Hippocampal formation (tissue), 2 donors: ENCODE measurements at regions not wholly inside any gene's neighbourhood (a gene's known extent, or its start where the extent isn't known, plus 50 kb on each side); places are given as distances from the start of the nearest gene placed in this dataset.
"Not testable (repeated sequence)": the region's sequence is repeated elsewhere in the genome, so short reads cannot be mapped to it uniquely, and the experiment has no call there.

ENCODE experiments used
- DNase-seq, 2 donors: peaks; one replicate each; lab custom pipeline; 2025; lab: John Stamatoyannopoulos, UW

DNA sequence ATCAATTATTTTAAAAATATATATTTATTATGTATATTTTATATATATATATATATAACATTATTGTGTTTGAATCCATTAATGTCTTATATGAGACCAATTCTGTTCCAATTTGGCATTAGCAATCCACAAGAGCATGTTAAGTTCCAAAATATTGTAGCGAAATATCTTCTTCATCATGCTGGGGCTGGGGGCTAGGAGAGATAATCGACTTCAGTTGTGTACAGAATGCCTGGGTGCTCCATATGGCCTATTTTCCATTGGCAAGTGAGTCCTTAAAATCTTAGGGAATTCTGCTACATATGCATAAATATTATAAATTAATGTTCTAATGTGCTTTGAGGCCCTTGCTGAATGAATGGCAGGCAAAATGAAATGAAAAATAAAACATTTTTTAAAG lies 117.7 kb downstream of the PCDH7 start:
- no peak for DNase-seq

DNA sequence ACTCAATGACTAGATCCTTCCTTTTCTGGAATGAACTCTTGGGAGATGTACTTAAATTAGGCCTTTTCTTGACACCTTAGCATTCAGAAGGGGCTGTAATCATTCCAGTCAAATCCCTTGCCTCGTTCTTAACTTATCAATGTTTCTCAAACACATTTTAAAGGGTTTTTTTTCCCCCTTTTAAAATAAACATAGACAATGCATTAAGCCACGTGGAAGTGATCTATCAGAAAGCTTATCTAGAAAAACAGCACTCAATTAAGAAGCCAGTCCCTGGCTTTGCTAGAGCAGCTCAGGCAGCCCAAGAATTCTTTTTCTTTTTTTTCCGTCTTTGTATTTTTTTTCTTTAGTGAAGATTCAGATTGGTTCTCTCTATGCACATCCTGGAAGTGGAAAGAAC lies 118.2 kb downstream of the PCDH7 start:
- DNase-seq = no peak

DNA sequence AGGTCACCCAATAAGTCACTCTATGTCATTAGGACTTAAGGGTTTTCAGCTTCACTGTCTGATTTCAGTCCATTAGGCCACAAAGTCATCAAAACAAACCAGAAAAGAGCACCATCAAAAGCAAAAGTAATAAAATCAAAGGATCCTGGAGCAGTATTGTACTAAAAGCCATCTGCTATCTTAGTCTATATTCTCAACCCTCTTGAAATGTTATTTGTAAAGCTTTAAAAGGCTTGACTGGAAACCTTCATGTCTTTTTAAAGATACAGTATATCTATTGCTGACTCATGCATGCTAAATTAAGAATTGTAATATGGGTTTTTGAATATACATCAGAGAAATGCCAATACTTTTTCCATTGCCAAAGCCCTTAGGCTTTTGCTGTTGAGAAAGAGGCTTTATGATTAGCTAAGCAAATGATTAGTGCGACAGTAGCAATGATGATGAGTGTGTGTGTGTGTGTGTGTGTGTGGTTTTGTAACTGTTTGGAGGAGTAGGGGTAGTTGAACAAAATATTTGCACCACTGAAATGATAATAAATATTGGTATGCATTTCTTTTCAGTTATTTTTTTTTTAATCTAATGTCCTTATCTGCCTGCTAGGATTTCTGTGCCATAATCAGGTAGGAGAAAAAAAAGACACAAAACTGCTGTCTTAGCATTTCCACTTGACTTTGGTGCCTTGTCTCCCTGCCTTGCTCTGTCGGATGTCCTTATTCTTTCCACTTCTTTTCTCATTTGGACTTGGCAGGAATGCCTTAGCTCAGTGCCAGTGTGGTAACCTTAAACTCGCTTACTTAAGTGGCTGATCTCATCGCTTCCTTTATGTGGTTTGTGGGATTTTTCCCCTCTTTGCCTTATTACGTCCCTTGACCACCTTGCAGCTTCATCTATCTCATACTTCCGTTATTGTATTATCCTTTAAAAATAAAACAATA lies 119.7 kb downstream of the PCDH7 start:
- no peak for DNase-seq

DNA sequence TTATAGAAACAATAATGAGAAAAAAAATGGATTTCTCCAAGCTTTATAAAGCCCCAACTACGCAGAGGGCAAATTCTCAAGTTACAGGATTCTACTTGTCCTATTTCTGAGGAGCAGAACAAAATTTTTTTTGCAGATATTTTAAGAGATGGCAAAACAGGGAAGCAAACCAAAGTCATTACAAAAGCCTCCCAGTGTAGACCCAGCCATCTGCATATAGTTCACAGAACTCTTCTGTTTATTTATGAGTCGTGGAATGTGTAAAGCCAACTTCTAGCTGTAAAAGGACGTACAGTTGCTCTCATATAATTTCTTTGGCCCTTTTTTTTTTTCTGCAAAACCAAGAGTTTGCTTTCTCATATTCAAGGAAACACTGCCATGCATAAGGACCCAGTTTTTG lies 120.4 kb downstream of the PCDH7 start:
- DNase-seq = no peak

DNA sequence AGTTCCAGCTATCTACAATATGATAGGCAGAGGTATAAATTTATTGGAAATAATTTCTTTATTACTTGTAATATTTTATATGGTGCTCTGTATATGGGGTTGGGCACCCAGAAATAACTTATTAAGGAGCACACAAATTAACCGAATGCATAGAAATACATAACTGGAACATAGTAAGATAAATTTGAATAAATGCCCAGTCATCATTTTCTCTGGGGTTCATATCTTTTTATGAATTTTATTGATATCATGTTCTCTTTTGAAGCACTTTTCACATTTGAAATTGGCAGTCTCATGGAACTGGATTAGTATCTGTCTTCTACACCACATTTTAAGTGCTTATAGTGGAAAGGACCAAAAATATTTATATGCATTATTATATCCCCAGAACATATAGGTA lies 122.0 kb downstream of the PCDH7 start:
- DNase-seq = no peak

DNA sequence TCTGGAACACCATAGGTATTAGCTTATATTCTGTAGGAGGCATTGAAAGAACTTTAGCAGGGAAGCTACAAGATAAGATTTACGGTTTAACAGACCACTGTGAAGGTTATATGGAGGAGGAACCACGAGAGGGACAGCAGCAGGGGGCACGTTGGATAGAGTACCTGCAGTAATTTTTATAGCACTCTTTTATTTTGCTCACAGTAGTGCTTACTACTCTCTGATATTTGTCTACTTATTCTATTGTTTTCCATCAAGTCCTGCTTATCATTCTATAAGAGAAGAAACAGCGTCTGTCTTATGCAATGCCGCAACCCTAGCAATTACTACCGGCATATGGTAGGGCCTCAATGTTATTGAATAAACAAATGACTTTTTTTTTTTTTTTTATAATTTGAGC lies 122.5 kb downstream of the PCDH7 start:
- DNase-seq = no peak

DNA sequence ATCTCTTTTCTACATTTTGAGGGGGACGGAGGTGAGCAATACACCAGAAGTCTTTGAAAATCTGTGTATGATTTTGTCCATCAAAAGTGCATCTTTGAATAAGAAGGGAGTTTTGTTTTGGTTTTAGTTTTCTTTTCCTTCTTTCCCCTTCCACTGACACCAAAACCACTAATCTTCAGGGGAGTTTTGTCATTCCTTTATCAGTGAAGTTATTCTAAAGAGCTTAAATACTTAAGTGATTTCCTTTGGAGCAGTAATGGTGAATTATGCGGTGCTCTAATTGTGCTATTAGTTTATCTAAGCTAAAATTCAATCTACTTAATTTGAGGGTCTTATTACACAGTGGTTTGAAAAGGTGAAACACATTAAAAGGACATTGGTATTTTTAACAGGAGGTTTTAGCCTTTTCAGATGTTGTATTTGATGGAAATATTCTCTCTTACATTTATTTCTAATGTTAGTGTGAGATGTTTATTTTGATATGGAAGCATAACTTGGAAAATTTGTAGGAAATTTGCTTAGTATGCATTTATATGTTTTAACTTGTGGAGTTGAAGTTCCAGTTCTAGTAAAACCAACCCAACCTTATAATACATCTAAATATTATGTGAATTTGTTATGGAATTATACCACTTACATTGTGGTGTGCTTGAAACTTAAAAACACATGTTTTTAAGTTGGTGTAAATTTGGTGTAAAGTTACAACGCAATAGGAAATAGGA lies 124.9 kb downstream of the PCDH7 start:
- DNase-seq = no peak

DNA sequence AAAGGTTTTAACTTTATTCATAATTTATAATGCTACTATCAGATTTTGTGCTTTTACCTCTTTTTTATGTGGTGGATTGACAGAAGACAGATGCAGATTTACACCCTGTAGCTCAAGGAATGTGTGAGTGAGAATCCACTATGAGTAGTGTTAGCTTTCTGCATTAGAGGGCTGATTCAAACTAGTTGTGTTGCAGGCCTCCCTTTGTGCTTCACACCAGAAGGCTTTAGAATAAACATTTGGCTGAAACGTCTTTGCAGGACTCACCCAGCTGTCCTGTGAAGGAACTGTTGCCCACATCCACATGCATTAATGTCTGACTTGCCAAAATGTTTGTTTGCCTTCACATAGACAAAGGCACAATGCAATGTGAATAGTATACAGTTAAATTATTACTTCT lies 127.0 kb downstream of the PCDH7 start:
- DNase-seq = no peak

DNA sequence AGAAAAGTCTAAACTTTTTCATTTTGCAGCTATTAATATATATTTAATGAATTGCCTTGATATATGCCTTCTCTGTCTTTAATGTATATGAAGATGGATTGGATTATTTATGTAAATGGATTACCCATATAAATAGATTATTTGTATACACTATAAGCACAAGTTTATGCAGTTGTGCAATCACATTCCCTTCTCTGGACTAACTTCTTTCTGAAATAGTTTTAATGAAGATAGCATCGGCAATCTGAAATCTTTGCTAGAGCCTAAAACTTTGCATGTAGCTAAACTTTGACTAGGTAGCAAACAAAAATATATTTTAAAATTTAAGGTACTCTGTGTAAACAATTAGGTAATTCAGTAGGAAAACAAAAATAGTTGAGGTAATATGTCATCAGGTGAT lies 127.8 kb downstream of the PCDH7 start:
- DNase-seq = no peak

DNA sequence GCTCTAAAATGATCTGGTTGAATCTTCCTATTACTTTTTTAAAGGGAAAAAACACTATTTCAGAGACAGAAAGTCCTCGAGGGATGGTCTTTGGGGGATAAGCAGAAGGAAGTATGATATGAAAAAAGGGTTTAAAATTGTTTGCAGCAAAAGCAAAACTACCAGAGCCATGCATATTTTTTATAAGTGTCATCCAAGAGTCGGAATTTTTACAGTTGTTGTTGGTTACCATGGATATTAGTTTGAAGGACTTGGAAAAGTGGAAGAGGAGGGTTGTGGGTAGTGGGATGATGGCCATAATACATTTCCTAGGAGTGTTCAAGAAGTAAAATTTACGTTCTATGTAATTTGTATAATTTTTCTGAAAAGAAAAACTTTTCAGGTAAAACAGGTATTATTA lies 134.4 kb downstream of the PCDH7 start:
- DNase-seq = no peak

DNA sequence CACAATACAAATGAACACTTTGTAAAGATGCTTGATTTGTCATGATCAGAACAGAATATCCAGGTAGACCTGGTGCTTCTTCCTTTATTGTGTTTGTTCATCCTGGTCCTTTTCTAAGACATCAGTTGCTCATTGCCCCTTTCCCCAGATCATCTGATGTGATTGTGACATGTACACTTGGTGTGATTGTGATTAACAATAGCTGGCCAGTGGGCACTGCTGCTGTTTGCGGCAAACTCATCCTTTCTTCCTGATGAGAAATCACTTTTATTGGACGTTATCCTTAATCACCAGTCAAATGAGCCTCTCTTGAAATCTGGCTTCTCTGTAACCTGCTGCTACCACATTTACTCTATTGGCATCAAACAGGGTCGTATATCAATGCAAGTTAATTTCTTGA lies 135.1 kb downstream of the PCDH7 start:
- DNase-seq = no peak

DNA sequence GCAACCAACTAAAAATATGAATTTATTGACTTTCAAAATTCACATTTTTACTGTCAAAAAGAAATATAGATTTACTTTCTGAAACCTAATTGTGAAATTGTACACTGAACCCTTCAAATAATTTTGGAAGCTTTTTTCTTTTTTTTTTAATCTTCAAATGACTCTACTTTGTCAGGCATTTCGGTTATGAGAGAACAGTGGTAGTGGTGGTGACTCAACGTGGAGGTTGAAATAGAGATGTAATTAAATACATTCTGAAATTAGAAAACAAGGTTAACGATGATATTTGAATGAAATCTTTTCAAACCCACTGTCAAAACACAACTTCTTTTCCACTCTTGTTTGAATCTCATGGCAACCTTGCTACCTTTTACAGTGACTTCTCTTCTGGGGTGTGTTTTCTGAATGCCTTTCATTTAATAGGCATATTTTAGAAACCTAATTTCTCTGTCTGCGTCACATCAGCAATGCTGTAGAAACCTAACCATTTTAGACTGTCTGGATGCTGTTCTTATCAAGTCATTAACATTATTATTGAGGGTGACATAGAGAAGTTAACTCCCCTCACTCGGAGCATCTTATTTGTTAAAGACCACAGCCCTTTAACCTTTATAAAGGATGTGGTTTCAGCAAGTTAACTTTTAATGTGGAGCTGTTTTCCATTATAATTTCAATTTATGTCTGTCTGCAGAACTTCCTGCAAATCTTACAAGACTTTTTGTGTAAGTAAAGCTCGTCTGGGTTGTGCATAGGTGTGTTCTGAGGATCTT lies 136.8 kb downstream of the PCDH7 start:
- DNase-seq = no peak

DNA sequence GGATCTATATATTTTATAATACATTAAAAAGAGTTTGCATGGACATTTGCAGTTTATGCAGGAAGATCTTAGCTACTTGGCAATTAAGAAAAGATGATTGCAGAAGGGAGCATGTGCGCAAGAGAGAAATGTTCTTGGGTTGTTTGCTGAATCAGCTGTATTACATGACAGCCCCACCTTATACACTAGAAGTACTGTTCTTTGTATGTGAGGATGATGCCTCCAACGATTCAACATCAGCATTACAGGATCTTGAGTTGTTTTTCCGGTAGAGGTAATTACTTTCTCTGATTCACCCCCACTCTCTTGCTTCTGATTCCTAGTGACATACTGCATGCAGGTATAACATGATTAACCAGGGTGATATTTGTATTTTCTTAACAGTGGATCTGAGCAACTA lies 140.8 kb downstream of the PCDH7 start:
- DNase-seq = no peak

DNA sequence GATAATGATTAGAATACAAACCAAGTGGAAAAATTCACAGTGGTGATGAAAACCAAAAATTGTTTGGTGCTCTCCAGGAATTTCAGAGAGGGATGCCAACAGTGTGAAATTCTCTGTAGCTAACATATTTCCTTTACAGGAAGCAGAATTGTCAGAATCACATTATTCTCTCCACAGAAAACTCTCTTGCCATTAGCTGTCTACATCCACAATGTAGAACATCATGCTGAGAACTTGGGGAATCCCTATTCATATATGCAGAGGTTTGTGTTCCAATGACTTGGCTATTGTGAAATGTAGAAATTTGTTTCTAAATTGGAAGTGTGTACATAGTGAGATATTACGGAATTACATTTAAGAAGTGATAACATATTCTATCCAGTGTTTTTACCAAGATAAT lies 142.0 kb downstream of the PCDH7 start:
- DNase-seq = no peak

DNA sequence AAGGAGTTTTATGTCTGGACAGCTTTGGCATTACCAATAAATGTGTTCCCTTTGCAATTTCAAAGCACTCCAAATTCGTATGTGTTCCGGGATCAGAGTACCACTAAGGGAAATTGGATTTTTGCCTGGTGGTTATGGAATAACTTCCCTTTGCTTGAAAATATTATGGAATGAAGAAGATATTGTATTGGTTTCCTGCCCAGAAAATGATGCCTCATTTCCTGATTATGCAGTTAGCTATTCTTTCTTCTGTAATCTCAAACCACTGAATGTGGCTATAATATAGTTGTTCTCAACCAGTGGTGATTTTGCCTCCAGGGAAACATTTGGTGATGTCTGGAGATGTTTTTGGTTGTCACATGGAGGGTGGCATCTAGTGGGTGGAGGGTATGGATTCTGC lies 142.9 kb downstream of the PCDH7 start:
- DNase-seq = no peak

DNA sequence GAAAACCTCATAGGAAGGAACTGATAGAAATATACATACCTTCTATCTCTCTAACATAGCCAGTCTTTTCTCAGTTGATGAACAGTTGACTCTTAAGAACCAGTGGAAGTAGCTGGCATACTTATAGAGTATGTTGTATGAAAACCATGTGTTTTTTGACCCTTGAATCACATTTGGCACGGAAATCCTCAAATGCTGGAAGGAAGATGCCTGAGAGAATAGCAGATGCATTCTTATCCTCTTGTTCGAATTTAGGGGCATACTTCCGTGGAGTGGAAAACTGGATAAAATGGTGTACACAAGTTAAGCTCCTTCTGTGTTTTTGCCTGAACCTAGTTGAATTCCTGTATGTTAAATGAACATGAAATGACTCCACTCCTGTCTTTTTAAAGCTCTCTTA lies 145.5 kb downstream of the PCDH7 start:
- DNase-seq = no peak

DNA sequence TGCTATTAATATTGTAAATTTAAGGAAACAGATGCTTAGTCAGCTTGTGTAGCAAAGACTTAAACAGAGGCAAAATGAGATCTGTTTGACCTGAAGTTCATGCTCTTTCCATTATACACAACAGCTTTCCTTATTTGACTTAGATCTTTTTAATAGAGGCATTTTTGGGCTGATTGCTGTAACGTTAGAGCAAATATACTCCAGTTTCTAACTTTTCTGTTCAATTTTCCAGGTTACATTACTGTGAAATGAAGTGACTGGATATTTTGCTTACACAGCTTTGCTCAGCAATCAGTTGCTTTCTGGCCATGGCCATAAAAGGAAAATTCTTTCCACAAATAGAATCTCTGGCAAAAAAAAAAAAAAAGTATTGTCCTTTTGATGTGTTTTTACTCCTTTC lies 146.2 kb downstream of the PCDH7 start:
- no peak for DNase-seq

DNA sequence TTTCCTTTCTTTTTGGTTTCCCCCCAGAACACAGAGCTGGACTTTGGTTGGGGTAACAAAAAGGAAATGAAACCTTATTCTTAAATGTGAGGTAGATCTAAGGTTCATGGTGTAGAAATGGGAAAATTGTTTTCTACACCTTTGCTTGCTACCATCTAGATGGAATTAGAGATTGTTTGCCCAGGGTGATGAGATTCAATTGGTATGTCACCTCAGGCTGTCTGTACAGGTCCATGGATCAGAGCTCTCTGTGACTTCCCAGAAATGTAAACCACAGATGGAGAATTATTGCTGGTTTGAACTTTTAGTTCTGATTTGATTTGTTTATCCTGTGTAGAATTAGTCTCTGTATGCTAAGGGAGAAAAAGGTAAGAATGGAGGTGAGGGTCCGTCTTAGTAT lies 146.7 kb downstream of the PCDH7 start:
- no peak for DNase-seq

DNA sequence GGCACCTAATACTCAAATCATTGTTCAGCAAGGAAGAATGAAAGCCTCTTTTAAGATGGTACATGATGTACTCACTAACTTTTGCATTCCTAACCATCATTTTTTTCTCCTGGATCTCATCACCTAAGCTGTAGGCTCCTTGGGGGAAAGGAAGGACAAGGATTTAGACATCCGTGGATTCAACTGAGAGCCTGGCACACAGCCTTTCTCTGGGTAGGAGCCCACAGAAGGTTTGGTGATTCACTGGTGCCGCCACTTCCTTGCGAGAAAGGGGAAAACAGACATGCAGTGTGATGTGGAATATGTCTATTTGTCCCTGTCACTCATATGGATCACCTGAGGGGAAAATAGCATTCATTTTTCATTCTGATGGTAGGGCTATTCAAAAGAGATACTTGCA lies 147.3 kb downstream of the PCDH7 start:
- DNase-seq = no peak

DNA sequence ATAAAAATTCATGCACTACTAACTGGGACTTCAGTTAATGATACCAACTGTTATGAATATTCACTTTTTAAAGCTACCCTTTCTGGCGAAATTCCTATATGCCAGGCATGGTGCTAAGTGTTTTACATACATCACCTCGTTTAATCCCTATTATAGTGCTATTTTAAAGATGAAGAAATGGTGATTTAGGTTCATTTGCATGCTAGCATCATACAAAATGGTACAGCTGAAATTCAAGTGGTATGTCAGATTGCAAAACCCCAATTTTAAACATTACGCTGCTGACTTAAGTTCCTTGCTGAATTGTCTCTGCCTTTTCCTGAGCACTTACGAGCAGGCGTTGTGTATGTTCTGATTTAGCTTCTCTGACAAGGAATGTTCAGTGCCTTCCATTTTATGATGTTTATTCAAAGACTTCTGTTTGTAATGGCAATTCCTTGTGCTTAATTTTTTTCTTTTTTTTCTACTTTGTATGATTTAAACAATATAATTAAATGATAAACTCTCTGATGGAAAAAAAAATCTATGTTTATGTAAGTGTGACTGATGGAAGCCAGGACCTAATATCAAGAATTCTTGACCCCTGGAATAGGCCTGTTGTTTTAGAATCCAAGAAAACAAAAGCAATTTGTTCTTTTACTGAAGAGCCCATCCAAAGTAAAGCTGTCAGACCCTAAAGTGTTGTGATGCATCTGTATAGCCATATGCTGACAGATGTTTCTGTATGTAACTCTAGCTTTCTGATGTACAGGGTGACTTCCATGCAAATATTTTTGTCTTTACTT lies 148.1 kb downstream of the PCDH7 start:
- no peak for DNase-seq

DNA sequence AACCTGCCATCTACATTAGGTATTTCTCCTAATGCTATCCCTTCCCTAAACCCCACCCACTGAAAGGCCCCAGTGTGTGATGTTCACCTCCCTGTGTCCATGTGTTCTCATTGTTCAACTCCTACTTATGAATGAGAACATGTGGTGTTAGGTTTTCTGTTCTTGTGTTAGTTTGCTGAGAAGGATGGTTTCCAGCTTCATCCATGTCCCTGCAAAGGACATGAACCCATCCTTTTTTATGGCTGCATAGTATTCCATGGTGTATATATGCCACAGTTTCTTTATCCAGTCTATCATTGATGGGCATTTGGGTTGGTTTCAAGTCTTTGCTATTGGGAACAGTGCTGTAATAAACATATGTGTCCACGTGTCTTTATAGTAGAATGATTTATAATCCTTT lies 149.2 kb downstream of the PCDH7 start:
- not testable (repeated sequence) for DNase-seq

DNA sequence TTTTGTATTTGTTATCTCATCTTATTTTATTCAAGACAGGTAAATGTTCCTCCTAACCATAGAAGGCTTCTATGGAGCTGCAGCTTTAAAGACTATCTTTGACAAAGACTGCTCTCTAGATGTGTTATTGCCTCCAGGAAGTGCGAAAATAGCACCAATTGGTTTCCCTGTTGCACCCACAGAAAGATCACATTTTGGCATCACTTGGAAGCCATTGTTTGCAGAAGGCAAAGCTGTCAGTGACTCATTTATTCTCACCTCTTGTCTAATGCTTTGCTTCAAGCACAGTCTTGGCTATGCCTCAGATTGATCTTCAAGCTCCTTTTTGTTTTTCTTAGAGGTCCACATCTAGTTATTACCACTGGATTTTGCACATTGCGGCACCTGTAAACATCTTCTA lies 150.3 kb downstream of the PCDH7 start:
- peak in 1 of 2 donors; percentile 22 for DNase-seq
